Ovary (tissue), 7 donors: ENCODE measurements at regions not wholly inside any gene's neighbourhood (a gene's known extent, or its start where the extent isn't known, plus 50 kb on each side); places are given as distances from the start of the nearest gene placed in this dataset.
"Not testable (repeated sequence)": the region's sequence is repeated elsewhere in the genome, so short reads cannot be mapped to it uniquely, and the experiment has no call there.

Experiments used
- DNase-seq, 5 donors: peaks; one replicate each; pipeline ENCODE4 v3.0.0-alpha.2; 2019 to 2020
- H3K27ac ChIP-seq, 2 donors: fragments of 200-600 bp; one replicate each; pipeline versions ENCODE4 v1.5.1 to v1.8.0; 2019 to 2022
- H3K27me3 ChIP-seq: fragments of 200-600 bp; one replicate; pipeline ENCODE4 v1.8.0; 2022
- H3K36me3 ChIP-seq: fragments of 200-600 bp; sonication (generic); one replicate; pipeline ENCODE4 v1.5.1; 2019
- H3K4me1 ChIP-seq: one replicate; pipeline ENCODE4 v1.8.1; 2013; ENCODE audit warnings: mild to moderate bottlenecking, moderate library complexity; ENCODE audit not compliant: insufficient read depth
- H3K4me3 ChIP-seq: fragments of 200-600 bp; sonication (generic); one replicate; pipeline ENCODE4 v1.5.1; 2017
- H3K9me3 ChIP-seq, 2 donors: fragments of 200-600 bp in 1 of 2; sonication (generic) in 1 of 2; one replicate each; pipeline versions ENCODE4 v1.5.1 to v1.8.1; 2013 to 2019; ENCODE audit warnings: mild to moderate bottlenecking in 1 of 2, moderate library complexity in 1 of 2
- CTCF ChIP-seq, 3 donors: fragments of 450-650 bp in 2 of 3; fragments of 200-600 bp in 1 of 3; IDR thresholded peaks; one replicate each; pipeline versions ENCODE4 v1.5.1 to v1.8.0; 2016 to 2022; ENCODE audit warnings: antibody characterized with exemption in 3 of 3, mild to moderate bottlenecking in 1 of 3
- EP300 ChIP-seq: sonication (generic); formaldehyde crosslinking; IDR thresholded peaks from one replicate; pipeline ENCODE4 v1.6.1; 2017; ENCODE audit warnings: antibody characterized with exemption
- POLR2A ChIP-seq: fragments of 450-650 bp; IDR thresholded peaks from one replicate; pipeline ENCODE4 v1.6.1; 2017; ENCODE audit warnings: antibody characterized with exemption, mild to moderate bottlenecking, moderate library complexity
- WGBS, 3 donors: extraction: QIAGEN DNeasy Blood & Tissue Kit in 1 of 3; methylation state at CpG; one replicate each; pipeline versions ENCODE4 v1.1.5 to v1.1.7; 2013 to 2017; 5-methylcytosine and 5-hydroxymethylcytosine counted together
- intact Hi-C, 4 donors: fragments of 100-400 bp; cut with DNase I; formaldehyde crosslinking; loops; one replicate each; pipeline versions ENCODE4 v1.11.0 to v1.15.1; 2022 to 2023
- donor health status: DM: no; HTN: no; CAD: no; lungs with moderate emphysema.
- donor health status: DM: no; HTN: no; CAD: no.
- donor health status: Bipolar disorder and iron deficiency.
- donor health status: DM: no; HTN: no; CAD: no.
- donor health status: DM: yes; HTN: yes; CAD: no.

- Histone ChIP-seq H3K27me3 (no peaks in the 10 kb centered on the region), H3K4me1 (no peaks in the 10 kb centered on the region), H3K9me3 (no peaks in the 10 kb centered on the region), H3K36me3 (no peaks in the 10 kb centered on the region), H3K27ac (no peak overlapping the region), H3K4me3 (no peak overlapping the region)
- no peak for TF ChIP-seq CTCF (IDR thresholded peaks at IDR 0.05)
- TF ChIP-seq EP300: no peak
- TF ChIP-seq POLR2A: no peak
- WGBS, 3 donors: 6 to 16% (median 8%) methylated on average over 4 of the region's 4 CpGs
- intact Hi-C loops: no loop called here
- no peak for DNase-seq
These were observed 82.4 kb downstream of the FANCF start for GRCh38 chr11:22543261-22543660.

- Histone ChIP-seq H3K36me3 (no peaks in the 10 kb centered on the region), H3K27me3 (no peaks in the 10 kb centered on the region), H3K27ac (no peak overlapping the region), H3K4me1 (no peaks in the 10 kb centered on the region), H3K4me3 (no peak overlapping the region), H3K9me3 (no peaks in the 10 kb centered on the region)
- DNase-seq: no peak
- intact Hi-C loops: no loop called here
- TF ChIP-seq POLR2A: no peak
These were observed 85.8 kb downstream of the FANCF start for GRCh38 chr11:22539821-22540256.

GRCh38 chr11:22536071-22536470 is 89.6 kb downstream of the FANCF start:
- no peaks in the 10 kb centered on the region for H3K4me1 ChIP-seq
- H3K36me3 ChIP-seq: no peaks in the 10 kb centered on the region
- H3K4me3 ChIP-seq: no peak overlapping the region
- no peaks in the 10 kb centered on the region for H3K9me3 ChIP-seq
- H3K27me3 ChIP-seq: no peaks in the 10 kb centered on the region
- WGBS, 3 donors: 0 to 77% (median 0%) methylated on average over 1 of the region's 1 CpG
- no peak overlapping the region for H3K27ac ChIP-seq
- DNase-seq: no peak
- intact Hi-C loops: no loop called here
- no peak for TF ChIP-seq CTCF (IDR thresholded peaks at IDR 0.05)
- no peak for TF ChIP-seq EP300
- TF ChIP-seq POLR2A: no peak

- DNase-seq, H3K27me3 ChIP-seq, intact Hi-C loops, H3K27ac ChIP-seq, H3K36me3 ChIP-seq, H3K4me3 ChIP-seq, H3K9me3 ChIP-seq, H3K4me1 ChIP-seq: not testable (repeated sequence)
- WGBS, 3 donors: 65 to 82% (median 74%) methylated on average over 28 of the region's 28 CpGs
These were observed 96.8 kb downstream of the FANCF start for GRCh38 chr11:22528612-22529429.

GRCh38 chr11:22522225-22522624 is 103.4 kb downstream of the FANCF start:
- WGBS, 3 donors: 41 to 52% (median 44%) methylated on average over 2 of the region's 2 CpGs
- no peak for DNase-seq
- TF ChIP-seq EP300 (no peak), CTCF (IDR thresholded peaks at IDR 0.05) (no peak), POLR2A (no peak)
- H3K4me1 ChIP-seq: no peaks in the 10 kb centered on the region
- no peaks in the 10 kb centered on the region for H3K36me3 ChIP-seq
- intact Hi-C loops: no loop called here
- no peaks in the 10 kb centered on the region for H3K9me3 ChIP-seq
- H3K27ac ChIP-seq: no peak overlapping the region
- no peak overlapping the region for H3K4me3 ChIP-seq
- no peaks in the 10 kb centered on the region for H3K27me3 ChIP-seq
